Activated CD8-positive, alpha-beta memory T cell treated with anti-CD3 and anti-CD28 coated beads for 48 hours (primary cell): ENCODE measurements at regions not wholly inside any gene's neighbourhood (a gene's known extent, or its start where the extent isn't known, plus 50 kb on each side); places are given as distances from the start of the nearest gene placed in this dataset.
"Not testable (repeated sequence)": the region's sequence is repeated elsewhere in the genome, so short reads cannot be mapped to it uniquely, and the experiment has no call there.

ENCODE experiments used
- DNase-seq, 3 experiments: peaks; one replicate each; pipeline ENCODE4 v3.0.0-alpha.2; 2020; ENCODE audit warnings: low read depth in 2 of 3, low spot score in 2 of 3

- no peak for DNase-seq
These were observed 401.0 kb downstream of the SUCLG1 start for GRCh38 chr2:84057917-84058560.

- no peak for DNase-seq
These were observed 403.3 kb downstream of the SUCLG1 start for GRCh38 chr2:84055816-84056215.

- not testable (repeated sequence) for DNase-seq
These were observed 404.5 kb downstream of the SUCLG1 start for GRCh38 chr2:84054577-84054976.

DNA sequence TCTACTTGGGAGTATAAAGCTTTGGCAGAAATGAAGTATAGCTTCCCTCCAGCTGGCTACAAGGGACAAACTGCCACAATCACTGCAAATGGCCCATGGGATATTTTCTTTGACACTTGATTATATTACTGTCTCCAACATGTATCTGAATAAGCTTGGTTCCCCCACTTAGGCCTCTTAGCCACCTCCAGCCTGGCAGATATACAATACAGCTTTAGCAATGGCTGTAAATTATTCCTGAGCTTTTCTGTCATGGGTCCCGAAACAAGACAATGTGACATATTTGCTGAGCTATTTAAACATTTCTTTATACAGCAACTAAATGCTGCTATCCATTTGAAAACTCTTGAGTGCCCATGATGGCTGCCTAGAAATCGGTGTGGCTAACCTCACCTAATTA is 406.2 kb downstream of the SUCLG1 start:
- DNase-seq = no peak

GRCh38 chr2:84052043-84052442 is 407.0 kb downstream of the SUCLG1 start:
- DNase-seq = no peak

GRCh38 chr2:84048964-84049363 is 410.1 kb downstream of the SUCLG1 start:
- DNase-seq = no peak

GRCh38 chr2:84041506-84041905 is 417.6 kb downstream of the SUCLG1 start:
- no peak for DNase-seq

DNA sequence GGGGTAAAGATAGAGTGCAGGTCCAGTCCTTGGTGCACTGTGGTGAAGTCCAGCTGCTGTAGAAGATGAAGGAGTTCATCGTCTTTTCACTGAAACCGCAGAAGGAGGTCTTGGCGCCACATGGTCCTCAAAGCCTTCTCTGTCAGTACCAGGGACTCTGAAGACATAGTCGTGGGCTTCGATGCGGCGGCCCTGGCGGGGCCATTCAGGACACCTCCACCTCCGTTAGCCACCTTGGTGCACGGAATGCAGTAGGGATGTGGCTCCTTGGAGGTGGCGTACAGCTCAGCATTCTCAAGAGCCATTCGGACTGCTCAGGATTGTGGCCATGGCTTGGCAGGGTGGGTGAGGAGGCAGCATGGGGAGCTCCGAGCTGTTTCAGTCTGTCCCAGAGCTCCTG is 418.8 kb downstream of the SUCLG1 start:
- DNase-seq = no peak

GRCh38 chr2:84038866-84039265 is 420.2 kb downstream of the SUCLG1 start:
- DNase-seq = no peak

- DNase-seq = no peak
These were observed 425.6 kb downstream of the SUCLG1 start for GRCh38 chr2:84033347-84033974.

- DNase-seq = no peak
These were observed 427.6 kb downstream of the SUCLG1 start for GRCh38 chr2:84031312-84032050.

DNA sequence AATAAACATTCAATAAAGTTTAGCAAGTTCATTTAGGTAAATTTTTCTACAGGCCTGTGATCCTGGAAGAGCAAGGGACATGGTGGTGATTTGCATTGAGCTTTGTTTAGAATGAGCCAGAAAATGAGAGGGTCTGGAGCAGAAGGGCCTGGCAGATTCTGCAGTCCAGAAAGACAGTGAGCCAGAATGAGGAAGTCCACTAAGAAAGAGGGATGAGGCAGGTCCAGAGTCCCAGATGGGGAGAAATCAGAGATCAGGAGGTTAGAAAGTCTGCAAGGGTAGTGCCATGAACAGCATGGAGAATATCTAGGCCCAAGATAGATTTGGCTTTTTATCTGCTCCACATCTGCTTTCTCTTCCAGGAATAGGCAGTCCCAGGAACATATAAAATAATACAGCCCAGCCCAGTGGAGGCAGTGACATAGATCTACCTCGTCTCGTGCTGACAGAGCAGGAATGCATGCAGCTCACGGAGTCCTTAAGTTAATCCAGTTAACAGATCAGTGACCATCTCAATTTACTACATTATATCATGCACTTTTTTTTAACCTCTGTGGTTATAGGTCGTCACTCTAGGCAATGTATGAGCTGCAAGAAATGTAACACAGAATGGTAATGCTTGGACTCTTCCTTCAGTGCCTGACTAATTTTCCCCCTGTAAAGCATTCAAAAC is 429.0 kb downstream of the SUCLG1 start:
- DNase-seq = no peak

DNA sequence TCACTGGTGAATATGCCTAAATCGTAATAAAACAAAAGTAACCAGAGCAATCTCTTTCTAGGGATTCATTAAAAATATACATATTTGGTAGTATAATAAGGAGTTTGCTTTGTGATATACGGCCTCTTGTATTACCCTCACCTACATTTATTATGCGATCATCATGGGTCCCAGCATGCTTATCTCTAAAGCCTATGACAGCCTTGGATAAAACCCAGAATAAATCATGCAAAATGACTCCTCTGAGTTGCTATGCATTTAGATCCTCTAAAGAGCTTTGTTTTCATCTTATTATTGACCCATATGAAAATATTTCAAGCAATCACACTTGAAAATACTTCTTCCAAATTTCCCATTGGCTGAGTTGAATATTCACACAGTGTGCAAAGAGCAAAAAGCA is 432.3 kb downstream of the SUCLG1 start:
- DNase-seq = no peak

GRCh38 chr2:84022810-84023431 is 436.2 kb downstream of the SUCLG1 start:
- DNase-seq = no peak

GRCh38 chr2:84017010-84017409 is 442.1 kb downstream of the SUCLG1 start:
- no peak for DNase-seq

GRCh38 chr2:84016183-84016582 is 442.9 kb downstream of the SUCLG1 start:
- no peak for DNase-seq

DNA sequence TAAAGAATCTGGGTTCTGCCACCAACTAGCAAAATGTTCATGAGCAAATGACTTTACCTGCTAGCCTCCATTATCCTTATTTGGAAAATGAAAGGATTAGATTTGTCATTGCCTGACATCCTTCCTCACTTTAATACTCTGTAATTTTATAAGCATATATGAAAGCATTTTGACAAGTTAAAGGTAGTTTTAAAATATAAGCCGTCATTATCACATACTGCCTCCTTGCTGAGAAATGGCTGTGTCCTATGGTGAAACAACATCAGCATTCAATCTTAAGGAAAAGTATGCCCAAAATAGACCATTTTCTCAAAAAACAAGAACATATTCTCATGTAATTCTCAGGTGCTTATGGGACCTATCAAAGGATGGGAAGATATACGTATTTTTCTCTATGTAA is 461.2 kb downstream of the SUCLG1 start:
- DNase-seq = no peak

DNA sequence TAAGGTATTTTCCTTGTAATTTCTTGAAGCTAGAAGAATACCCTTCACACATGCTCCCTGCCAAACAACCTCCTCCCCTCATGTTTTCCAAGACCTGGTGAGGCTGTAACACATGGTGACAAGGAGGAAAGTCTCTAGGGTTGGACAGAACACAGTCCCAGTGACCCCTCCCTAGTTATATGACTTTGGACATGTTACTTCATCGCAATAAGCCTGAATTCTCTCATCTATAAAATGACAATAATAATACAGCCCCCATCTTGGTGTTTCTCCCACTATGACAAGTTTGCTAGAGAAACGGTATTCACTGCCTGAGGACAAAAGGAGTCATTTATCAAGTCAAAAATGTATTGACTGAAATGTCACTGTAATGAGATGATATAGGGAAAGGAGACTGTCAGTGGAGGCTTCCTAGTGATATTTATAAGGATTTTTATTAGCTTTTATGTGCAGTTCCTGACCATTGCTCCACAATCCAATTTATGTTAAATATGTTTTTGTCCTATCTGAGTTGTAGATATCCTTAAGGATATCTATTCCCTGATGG is 464.4 kb downstream of the SUCLG1 start:
- no peak for DNase-seq

- DNase-seq = no peak
These were observed 465.0 kb downstream of the SUCLG1 start for GRCh38 chr2:83993873-83994632.

GRCh38 chr2:83991992-83992391 is 467.1 kb downstream of the SUCLG1 start:
- no peak for DNase-seq
